SKM-1 (cell line): ENCODE measurements at regions not wholly inside any gene's neighbourhood (a gene's known extent, or its start where the extent isn't known, plus 50 kb on each side); places are given as distances from the start of the nearest gene placed in this dataset.
"Not testable (repeated sequence)": the region's sequence is repeated elsewhere in the genome, so short reads cannot be mapped to it uniquely, and the experiment has no call there.

Experiments used
- DNase-seq: peaks from one replicate; lab custom pipeline; 2025; ENCODE audit not compliant: unreplicated experiment; lab: John Stamatoyannopoulos, UW

- DNase-seq = no peak
Observed at GRCh38 chr7:119665796-119666195, 607.2 kb upstream of the KCND2 start.

DNA sequence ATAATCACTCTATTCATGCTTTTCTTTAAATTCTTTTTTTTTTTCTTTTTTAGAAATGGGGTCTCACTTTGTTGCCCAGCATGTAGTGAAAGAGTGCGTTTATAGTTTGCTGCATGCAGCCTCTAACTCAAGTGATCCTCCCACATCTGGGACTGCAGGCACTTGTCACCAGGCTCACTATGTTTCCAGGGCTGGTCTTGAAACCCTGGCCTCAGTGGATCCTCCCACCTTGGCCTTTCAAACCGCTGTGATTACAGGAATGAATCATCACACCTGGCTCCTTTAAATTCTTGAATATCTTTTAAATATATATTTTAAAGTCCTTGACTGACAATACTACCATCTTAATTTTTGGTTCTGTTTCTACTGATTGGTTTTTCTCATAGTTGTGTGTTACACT is 591.6 kb upstream of the KCND2 start:
- DNase-seq = no peak

DNA sequence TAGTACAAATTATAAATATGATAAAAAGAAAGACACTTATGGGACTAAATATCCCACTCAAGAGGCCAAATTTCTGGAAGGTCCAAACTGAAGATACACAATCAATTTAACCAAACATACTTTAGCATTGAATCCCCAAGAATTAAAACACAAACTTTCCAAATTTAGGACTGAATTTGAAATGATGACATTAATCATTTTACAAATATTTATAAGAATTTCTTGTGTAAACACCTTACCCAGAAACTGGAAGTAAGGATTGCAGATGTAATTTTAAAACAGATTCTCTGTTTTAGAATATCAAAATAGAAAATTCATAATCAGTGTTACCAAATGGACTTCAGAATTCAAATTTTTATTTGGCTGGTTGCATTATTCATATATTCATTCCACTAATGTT is 588.2 kb upstream of the KCND2 start:
- DNase-seq = no peak

DNA sequence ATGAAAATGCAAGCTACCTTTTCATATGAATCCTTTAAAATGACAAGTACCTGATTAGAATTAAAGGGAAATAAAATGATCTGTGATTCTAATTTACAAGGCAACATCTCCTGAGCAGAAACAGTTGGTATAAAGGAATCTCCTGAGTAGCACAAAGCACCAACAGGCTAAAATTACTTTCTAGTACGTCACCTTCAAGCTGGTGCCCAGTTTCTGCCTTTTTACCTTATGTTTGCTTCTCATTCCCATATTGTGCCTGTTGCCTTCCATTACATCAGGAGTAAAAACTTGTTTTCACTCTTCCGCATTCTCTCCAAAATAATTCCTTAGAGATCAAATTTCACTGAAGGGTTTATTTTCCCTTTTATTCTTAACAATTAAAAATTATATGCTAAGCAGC is 587.1 kb upstream of the KCND2 start:
- DNase-seq = no peak

GRCh38 chr7:119688831-119689230 is 584.1 kb upstream of the KCND2 start:
- DNase-seq = no peak

- no peak for DNase-seq
Observed at GRCh38 chr7:119692541-119692940, 580.4 kb upstream of the KCND2 start.

- no peak for DNase-seq
Observed at GRCh38 chr7:119694506-119694905, 578.5 kb upstream of the KCND2 start.

DNA sequence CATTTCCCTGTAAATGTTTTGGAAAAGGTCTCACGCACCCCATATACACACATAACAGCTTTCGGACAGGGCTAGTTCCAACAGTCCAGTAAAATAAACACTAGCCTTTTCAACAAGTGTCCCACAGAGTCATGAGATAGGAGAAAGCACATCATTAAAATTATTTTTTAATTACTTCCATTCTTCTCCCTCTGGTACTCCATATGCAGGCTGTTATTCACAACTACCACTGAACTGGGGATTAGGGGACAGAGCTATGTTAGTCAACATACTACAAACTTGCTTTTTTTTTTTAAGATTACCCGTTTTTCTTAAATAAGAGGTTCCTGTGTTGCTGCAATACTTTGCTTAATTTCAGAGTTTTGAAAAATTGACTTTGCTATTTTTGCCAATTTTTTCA is 576.6 kb upstream of the KCND2 start:
- DNase-seq = no peak

DNA sequence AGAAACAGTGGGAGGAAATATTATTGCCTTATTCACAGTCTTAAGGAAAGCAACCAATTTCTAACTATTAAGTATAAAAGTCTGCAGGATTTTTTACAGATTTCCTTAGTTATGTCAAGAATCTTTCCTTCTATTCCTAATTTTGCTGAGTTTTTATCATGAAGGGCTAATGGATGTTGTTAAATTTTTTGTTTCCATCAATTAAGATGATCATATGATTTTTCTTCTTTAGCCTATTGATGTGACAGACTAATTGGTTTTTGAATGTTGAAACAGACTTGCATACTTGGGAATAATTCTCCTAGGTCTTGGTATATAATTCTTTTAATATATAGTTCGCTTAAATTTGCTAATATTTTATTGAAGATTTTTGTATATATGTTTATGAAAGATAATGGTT is 569.1 kb upstream of the KCND2 start:
- DNase-seq = no peak

GRCh38 chr7:119706608-119707007 is 566.4 kb upstream of the KCND2 start:
- no peak for DNase-seq

DNA sequence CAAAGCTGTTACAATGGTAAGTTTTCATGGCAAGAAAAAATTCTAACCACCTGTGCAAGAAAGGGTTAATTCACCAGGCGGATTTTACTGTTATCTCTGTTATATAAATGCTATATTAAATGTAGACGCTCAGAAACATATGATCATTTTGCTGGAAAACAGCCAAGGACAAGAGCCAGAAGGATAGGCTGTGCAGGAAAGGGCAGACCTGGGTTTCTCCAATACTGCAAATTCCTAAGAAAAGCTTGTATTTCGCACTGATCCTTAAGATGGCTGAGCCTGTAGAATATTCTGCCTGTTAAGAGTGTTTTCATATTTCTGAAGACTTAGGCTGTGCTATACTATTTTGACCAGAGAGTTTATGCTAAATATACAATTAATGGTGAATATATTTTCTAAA is 564.1 kb upstream of the KCND2 start:
- DNase-seq = no peak

- DNase-seq = no peak
Observed at GRCh38 chr7:119711104-119711503, 561.9 kb upstream of the KCND2 start.

DNA sequence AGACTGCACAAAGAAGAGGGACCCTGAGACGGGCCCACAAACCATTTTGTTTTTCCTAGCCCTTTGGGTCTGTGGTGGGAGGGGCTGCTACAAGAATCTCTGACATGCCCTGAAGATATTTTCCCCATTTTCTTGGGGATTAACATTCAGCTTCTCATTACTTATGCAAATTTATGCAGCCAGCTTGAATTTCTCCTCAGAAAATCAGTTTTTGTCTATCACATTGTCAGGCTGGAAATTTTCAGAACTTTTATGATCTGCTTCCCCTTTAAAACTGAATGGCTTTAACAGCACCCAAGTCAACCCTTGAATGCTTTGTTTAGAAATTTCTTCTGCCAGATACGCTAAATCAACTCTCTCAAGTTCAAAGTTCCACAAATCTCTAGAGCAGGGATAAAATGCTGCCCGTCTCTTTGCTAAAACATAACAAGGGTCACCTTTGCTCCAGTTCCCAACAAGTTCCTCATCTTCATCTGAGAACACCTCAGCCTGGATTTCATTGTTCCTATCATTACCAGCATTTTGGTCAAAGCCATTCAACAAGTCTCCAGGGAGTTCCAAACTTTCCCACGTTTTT is 560.0 kb upstream of the KCND2 start:
- no peak for DNase-seq

GRCh38 chr7:119713606-119714005 is 559.4 kb upstream of the KCND2 start:
- no peak for DNase-seq

DNA sequence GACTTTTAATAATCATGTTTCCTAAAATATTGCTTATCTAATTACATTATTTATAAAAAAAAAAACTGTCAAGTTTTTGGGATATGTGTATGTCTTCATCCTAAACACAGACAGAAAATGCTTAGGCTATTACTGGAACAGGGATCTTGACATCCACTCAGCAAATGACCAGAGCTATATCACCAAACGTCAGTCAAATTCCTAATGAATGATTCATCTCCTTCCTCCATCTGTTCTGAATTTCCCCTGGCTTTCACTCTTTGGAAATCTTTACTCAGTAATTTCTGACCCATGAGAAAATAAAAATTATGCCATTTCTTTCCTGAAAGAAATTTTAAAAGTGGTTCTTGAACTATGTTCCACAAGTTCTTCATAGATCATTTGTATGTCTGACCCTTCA is 552.4 kb upstream of the KCND2 start:
- DNase-seq = no peak

GRCh38 chr7:119724041-119724792 is 548.8 kb upstream of the KCND2 start:
- no peak for DNase-seq

GRCh38 chr7:119733127-119733879 is 539.7 kb upstream of the KCND2 start:
- DNase-seq = no peak

GRCh38 chr7:119737390-119737789 is 535.6 kb upstream of the KCND2 start:
- DNase-seq = no peak

DNA sequence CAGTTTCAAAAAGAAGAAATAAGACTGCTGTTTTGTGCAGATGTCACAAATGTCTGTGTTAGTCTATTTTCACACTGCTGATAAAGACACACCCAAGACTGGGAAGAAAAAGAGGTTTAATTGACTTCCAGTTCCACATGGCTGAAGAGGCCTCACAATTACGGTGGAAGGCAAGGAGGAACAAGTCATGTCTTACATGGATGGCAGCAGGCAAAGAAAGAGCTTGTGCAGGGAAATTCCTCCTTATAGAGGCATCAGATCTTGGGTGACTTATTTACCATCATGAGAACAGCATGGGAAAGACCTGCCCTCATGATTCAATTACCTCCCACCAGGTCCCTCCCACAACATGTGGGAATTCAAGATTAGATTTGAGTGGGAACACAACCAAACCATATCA is 527.7 kb upstream of the KCND2 start:
- not testable (repeated sequence) for DNase-seq

GRCh38 chr7:119748251-119748860 is 524.6 kb upstream of the KCND2 start:
- no peak for DNase-seq

- no peak for DNase-seq
Observed at GRCh38 chr7:119748991-119749390, 524.0 kb upstream of the KCND2 start.

GRCh38 chr7:119756687-119757086 is 516.3 kb upstream of the KCND2 start:
- DNase-seq = no peak
